Astrocyte of the cerebellum (primary cell): ENCODE measurements at regions not wholly inside any gene's neighbourhood (a gene's known extent, or its start where the extent isn't known, plus 50 kb on each side); places are given as distances from the start of the nearest gene placed in this dataset.

Source experiments
- DNase-seq: peaks from one replicate; pipeline ENCODE4 v3.0.0-alpha.2; 2011; ENCODE audit warnings: low read depth
- H3K4me3 ChIP-seq: 2 replicates; pipeline ENCODE4 v1.5.1; 2011; ENCODE audit warnings: mild to moderate bottlenecking, low read depth, low read length, moderate library complexity
- CTCF ChIP-seq: IDR thresholded peaks from 2 replicates; pipeline ENCODE4 v1.5.1; 2012; ENCODE audit warnings: low read length, low read depth, moderate library complexity, mild to moderate bottlenecking; ENCODE audit errors: missing control alignments
- in situ Hi-C: cut with HindIII; loops from 2 replicates; pipeline ENCODE4 v1.10.0; 2017; ENCODE audit warnings: low sequenced_read_pairs

DNA sequence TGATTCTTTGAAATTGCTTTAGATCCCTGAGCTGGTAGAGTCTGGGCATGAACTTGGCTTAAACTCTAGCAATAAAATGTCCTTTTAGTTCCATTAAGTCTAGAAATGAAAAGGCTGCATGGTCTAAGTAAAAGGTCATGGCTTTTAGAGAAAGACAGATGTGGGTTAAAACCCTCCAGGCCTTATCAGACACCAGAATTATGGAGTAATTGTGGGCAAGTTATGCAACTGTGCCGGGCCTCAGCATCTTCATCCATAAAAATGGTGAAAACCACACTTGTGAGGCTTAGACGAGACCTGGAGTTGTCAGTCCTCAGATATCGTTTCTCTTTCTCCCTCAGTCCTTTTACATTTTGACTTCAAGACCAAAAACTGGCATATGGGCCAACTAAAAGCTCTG is 597.9 kb upstream of the KIRREL3 start:
- DNase-seq = no peak
- TF ChIP-seq CTCF = no peak
- no peak overlapping the region for H3K4me3 ChIP-seq
- in situ Hi-C loops = no loop called here

DNA sequence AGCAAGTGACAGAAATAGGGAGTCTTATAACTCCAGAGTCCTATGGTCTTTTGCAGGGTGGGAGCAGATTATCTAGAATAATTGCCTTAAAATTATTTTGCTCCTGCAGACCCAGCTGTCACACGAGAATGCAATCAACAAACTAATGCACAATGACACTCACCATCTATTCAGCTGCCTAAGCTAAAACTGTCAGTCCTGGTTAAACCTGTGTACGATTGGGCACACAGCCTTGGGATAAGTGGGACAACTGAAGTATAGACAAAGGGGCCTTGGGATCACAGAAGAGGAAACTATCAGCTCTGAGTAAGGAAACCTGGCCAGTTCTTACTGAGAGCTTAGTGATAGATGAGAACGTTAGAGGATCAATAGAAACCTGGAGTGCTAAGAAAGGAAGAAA is 595.9 kb upstream of the KIRREL3 start:
- in situ Hi-C loops = no loop called here
- no peak for TF ChIP-seq CTCF

DNA sequence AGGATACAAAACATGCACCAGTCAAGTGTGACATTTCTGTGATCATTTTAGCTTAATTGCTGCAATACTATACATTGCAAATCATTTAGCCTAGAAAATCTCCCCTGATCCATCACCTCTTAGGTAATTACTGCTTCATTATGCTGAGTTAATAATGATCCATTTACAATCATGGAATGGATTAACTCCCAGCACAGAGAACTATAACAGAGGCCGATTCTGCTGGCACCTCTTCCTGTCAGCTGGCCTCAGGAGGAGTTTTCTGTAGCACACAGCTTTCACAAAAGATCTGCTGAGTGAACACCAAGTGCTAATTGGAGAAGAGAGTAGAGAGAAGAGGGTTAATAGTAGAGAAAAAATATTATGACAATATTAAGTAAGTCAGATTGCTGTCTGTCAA is 591.8 kb upstream of the KIRREL3 start:
- DNase-seq = no peak
- no peak overlapping the region for H3K4me3 ChIP-seq
- in situ Hi-C loops = no loop called here
- no peak for TF ChIP-seq CTCF

More for the DNA sequence above, 595.9 kb upstream of the KIRREL3 start:
- DNase-seq = no peak
- H3K4me3 ChIP-seq = no peak overlapping the region

GRCh38 chr11:127590314-127590713 is 589.7 kb upstream of the KIRREL3 start:
- in situ Hi-C loops = no loop called here
- H3K4me3 ChIP-seq = no peak overlapping the region
- no peak for DNase-seq
- no peak for TF ChIP-seq CTCF

DNA sequence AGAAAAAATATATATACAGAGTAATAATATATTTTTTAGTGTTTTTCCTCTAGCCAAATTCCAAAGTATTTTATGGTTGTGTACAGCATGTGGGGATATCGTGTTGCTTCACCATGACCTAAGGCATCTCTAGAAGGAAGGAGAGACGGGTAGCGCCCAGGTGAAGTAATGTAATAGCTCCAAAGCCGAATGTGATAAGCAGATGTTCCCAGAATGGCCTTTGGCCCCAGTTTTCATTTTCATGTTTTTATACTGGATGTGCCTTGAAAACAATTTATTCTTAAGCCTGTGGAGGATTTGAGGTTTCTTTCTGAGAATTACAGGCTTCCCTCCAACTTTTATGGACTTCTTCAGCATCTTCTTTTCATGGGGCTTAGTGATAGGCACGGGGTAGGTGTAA is 587.9 kb upstream of the KIRREL3 start:
- H3K4me3 ChIP-seq = no peak overlapping the region
- no peak for DNase-seq
- TF ChIP-seq CTCF = no peak
- in situ Hi-C loops = no loop called here

GRCh38 chr11:127587511-127587910 is 586.9 kb upstream of the KIRREL3 start:
- TF ChIP-seq CTCF = no peak
- in situ Hi-C loops = no loop called here
- no peak for DNase-seq
- no peak overlapping the region for H3K4me3 ChIP-seq

DNA sequence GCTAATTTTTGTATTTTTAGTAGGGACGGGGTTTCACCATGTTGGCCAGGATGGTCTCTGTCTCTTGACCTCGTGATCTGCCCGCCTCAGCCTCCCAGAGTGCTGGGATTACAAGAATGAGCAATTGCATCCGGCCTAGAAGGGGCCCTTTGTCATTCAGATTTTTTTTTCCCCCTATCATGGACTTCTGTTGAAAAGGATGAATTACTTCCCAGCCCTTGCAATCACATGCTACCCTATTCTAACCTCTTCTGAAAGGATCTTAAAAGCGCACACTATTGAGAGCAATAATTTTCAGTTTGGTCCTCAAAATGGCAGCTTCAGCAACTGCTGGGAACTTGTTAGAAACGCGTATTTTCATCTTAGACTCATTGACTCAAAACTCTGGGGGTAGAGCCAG is 575.6 kb upstream of the KIRREL3 start:
- no peak for DNase-seq
- in situ Hi-C loops = no loop called here
- H3K4me3 ChIP-seq = no peak overlapping the region
- TF ChIP-seq CTCF = no peak
